ENCODE measurements at regions not wholly inside any gene's neighbourhood (a gene's known extent, or its start where the extent isn't known, plus 50 kb on each side); places are given as distances from the start of the nearest gene placed in this dataset.

- intact Hi-C loops (cut with micrococcal nuclease) = no loop called here
- Mint-ChIP-seq H3K36me3 (ENCODE audit: low read depth) (no peaks in the 10 kb centered on the region), H3K4me1 (ENCODE audit: low read depth) (no peaks in the 10 kb centered on the region), H3K27ac (no peak overlapping the region), H3K9me3 (no peaks in the 10 kb centered on the region), H3K4me3 (no peak overlapping the region), H3K27me3 (ENCODE audit: low read depth) (peaks cover 8% of the 10 kb centered on the region)
- CTCF ChIA-PET = no interaction called here
- DNase-seq = no peak
These were observed 55.6 kb upstream of the SKAP2 start for GRCh38 chr7:26919906-26920493.

DNA sequence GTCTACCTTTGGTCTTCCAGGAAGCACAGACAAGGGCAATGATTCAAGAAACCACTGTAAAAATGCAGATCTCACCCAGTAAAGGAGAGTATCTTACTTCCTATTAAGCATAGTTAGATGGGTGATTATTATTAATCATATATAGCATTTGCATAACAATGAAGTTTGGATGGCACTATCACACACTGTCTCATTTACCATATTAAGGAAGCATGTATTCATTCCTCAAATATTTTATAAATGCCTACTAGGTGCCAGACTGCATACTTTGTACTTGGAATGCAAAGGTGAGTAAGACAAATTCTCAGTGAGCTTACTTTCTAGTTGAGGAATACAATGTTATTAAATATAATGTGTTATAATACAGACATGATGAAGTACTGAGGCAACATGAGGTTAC lies 53.9 kb upstream of the SKAP2 start:
- no peak overlapping the region for H3K27ac Mint-ChIP-seq
- no peaks in the 10 kb centered on the region for H3K36me3 Mint-ChIP-seq (ENCODE audit: low read depth)
- no peak overlapping the region for H3K4me3 Mint-ChIP-seq
- intact Hi-C loops (cut with micrococcal nuclease) = no loop called here
- H3K9me3 Mint-ChIP-seq = no peaks in the 10 kb centered on the region
- H3K27me3 Mint-ChIP-seq (ENCODE audit: low read depth) = peaks cover 8% of the 10 kb centered on the region
- no peaks in the 10 kb centered on the region for H3K4me1 Mint-ChIP-seq (ENCODE audit: low read depth)
- DNase-seq = no peak
- CTCF ChIA-PET = no interaction called here

GRCh38 chr7:26916779-26917320 lies 52.5 kb upstream of the SKAP2 start:
- CTCF ChIA-PET = no interaction called here
- H3K27ac Mint-ChIP-seq = no peak overlapping the region
- H3K36me3 Mint-ChIP-seq (ENCODE audit: low read depth) = no peaks in the 10 kb centered on the region
- DNase-seq = no peak
- H3K4me1 Mint-ChIP-seq (ENCODE audit: low read depth) = no peaks in the 10 kb centered on the region
- peaks cover 8% of the 10 kb centered on the region for H3K27me3 Mint-ChIP-seq (ENCODE audit: low read depth)
- H3K9me3 Mint-ChIP-seq = no peaks in the 10 kb centered on the region
- no peak overlapping the region for H3K4me3 Mint-ChIP-seq
- intact Hi-C loops (cut with micrococcal nuclease) = no loop called here

GRCh38 chr7:26916336-26916735 lies 51.9 kb upstream of the SKAP2 start:
- intact Hi-C loops (cut with micrococcal nuclease) = no loop called here
- peaks cover 8% of the 10 kb centered on the region for H3K27me3 Mint-ChIP-seq (ENCODE audit: low read depth)
- CTCF ChIA-PET = no interaction called here
- no peak overlapping the region for H3K27ac Mint-ChIP-seq
- H3K4me1 Mint-ChIP-seq (ENCODE audit: low read depth) = no peaks in the 10 kb centered on the region
- no peak overlapping the region for H3K4me3 Mint-ChIP-seq
- no peaks in the 10 kb centered on the region for H3K36me3 Mint-ChIP-seq (ENCODE audit: low read depth)
- no peaks in the 10 kb centered on the region for H3K9me3 Mint-ChIP-seq
- DNase-seq = no peak
